ENCODE measurements at regions not wholly inside any gene's neighbourhood (a gene's known extent, or its start where the extent isn't known, plus 50 kb on each side); places are given as distances from the start of the nearest gene placed in this dataset.

- ChIA-PET CTCF (no interaction called here), POLR2A (no interaction called here)
- Histone ChIP-seq H3K9me2 (no peaks in the 10 kb centered on the region), H3F3A (replicated peaks; ENCODE audit: insufficient read depth) (no peaks in the 10 kb centered on the region), H3K9me3 (no peaks in the 10 kb centered on the region), H3K27ac (ENCODE audit: low read depth in 2 of 2, low read length in 1 of 2) (no peak overlapping the region), H3K9ac (no peak overlapping the region), H3K4me3 (ENCODE audit: low read depth in 2 of 2, low read length in 1 of 2) (no peak overlapping the region), H3K4me1 (ENCODE audit: control insufficient read depth in 1 of 2, insufficient read depth in 2 of 2, low read depth in 1 of 2, low read length in 1 of 2) (no peaks in the 10 kb centered on the region), H3K27me3 (ENCODE audit: insufficient read depth) (no peaks in the 10 kb centered on the region), H3K79me2 (ENCODE audit: insufficient read depth) (no peaks in the 10 kb centered on the region), H2AFZ (ENCODE audit: low read depth) (no peak overlapping the region), H4K20me1 (ENCODE audit: insufficient read depth) (no peaks in the 10 kb centered on the region), H3K4me2 (no peak overlapping the region), H3K36me3 (replicated peaks in 1 of 2; ENCODE audit: control insufficient read depth in 1 of 2, insufficient read depth in 2 of 2, low read length in 1 of 2) (no peaks in the 10 kb centered on the region)
- no peak for DNase-seq
- TF ChIP-seq RFX5 (IDR thresholded peaks at IDR 0.05; ENCODE audit: low read length) (no peak), USF1 (IDR thresholded peaks at IDR 0.05; ENCODE audit: borderline replicate concordance, low read depth) (no peak), NFIC (IDR thresholded peaks at IDR 0.05; ENCODE audit: borderline replicate concordance) (no peak), RCOR1 (IDR thresholded peaks at IDR 0.05; ENCODE audit: low read length) (no peak), GATA2 (CRISPR knock-in tag; IDR thresholded peaks at IDR 0.05) (no peak), YY1 (IDR thresholded peaks at IDR 0.05; ENCODE audit: low read depth) (no peak), POLR2AphosphoS5 (IDR thresholded peaks at IDR 0.05; ENCODE audit: low read depth, low read length) (no peak), PBX3 (IDR thresholded peaks at IDR 0.05) (no peak), IRF3 (IDR thresholded peaks at IDR 0.05; ENCODE audit: low read depth, low read length) (no peak), RAD21 (IDR thresholded peaks at IDR 0.05; ENCODE audit: low read length) (no peak), USF2 (IDR thresholded peaks at IDR 0.05; ENCODE audit: borderline replicate concordance, low read depth, low read length) (no peak), SMC3 (IDR thresholded peaks at IDR 0.05; ENCODE audit: low read depth, low read length) (no peak), NRF1 (IDR thresholded peaks at IDR 0.05; ENCODE audit: low read depth, low read length) (no peak)
- TF ChIP-seq, protein P1, sequence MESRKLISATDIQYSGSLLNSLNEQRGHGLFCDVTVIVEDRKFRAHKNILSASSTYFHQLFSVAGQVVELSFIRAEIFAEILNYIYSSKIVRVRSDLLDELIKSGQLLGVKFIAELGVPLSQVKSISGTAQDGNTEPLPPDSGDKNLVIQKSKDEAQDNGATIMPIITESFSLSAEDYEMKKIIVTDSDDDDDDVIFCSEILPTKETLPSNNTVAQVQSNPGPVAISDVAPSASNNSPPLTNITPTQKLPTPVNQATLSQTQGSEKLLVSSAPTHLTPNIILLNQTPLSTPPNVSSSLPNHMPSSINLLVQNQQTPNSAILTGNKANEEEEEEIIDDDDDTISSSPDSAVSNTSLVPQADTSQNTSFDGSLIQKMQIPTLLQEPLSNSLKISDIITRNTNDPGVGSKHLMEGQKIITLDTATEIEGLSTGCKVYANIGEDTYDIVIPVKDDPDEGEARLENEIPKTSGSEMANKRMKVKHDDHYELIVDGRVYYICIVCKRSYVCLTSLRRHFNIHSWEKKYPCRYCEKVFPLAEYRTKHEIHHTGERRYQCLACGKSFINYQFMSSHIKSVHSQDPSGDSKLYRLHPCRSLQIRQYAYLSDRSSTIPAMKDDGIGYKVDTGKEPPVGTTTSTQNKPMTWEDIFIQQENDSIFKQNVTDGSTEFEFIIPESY (IDR thresholded peaks at IDR 0.05; ENCODE audit: borderline replicate concordance, low read depth): no peak
- TF ChIP-seq, protein P2, sequence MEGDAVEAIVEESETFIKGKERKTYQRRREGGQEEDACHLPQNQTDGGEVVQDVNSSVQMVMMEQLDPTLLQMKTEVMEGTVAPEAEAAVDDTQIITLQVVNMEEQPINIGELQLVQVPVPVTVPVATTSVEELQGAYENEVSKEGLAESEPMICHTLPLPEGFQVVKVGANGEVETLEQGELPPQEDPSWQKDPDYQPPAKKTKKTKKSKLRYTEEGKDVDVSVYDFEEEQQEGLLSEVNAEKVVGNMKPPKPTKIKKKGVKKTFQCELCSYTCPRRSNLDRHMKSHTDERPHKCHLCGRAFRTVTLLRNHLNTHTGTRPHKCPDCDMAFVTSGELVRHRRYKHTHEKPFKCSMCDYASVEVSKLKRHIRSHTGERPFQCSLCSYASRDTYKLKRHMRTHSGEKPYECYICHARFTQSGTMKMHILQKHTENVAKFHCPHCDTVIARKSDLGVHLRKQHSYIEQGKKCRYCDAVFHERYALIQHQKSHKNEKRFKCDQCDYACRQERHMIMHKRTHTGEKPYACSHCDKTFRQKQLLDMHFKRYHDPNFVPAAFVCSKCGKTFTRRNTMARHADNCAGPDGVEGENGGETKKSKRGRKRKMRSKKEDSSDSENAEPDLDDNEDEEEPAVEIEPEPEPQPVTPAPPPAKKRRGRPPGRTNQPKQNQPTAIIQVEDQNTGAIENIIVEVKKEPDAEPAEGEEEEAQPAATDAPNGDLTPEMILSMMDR (IDR thresholded peaks at IDR 0.05): no peak
- WGBS (ENCODE audit: low lambda C conversion rate): 67% methylated on average over 2 of the region's 2 CpGs
These were observed 525.3 kb upstream of the ZNF385D start for GRCh38 chr3:22276351-22276750.

All from SK-N-SH (cell line).